GM12878 (cell line): ENCODE measurements at regions not wholly inside any gene's neighbourhood (a gene's known extent, or its start where the extent isn't known, plus 50 kb on each side); places are given as distances from the start of the nearest gene placed in this dataset.

Source experiments
- ATAC-seq: fragments of 200-7000 bp; cut with Tn5 transposase; 3 replicates; pipeline ENCODE4 v1.9.1; 2020; ENCODE audit warnings: mild to moderate bottlenecking, moderate library complexity
- BruUV-seq: library from RNA; stranded (reverse); fragments of 400-500 nt; replicated peaks from 2 replicates; lab custom pipeline; 2021; lab: Mats Ljungman, UMichigan
- CTCF ChIA-PET: fragments of 300-600 bp; sonication (Branson Sonifier 250); formaldehyde crosslinking; extraction: SDS; loops from one replicate; lab custom pipeline; 2021; ENCODE audit warnings: inconsistent platforms; lab: Yijun Ruan, JAX
- POLR2A ChIA-PET: fragments of 350-600 bp; formaldehyde crosslinking; extraction: SDS; loops from one replicate; lab custom pipeline; 2021; ENCODE audit warnings: inconsistent platforms; lab: Charles Lee
- RAD21 ChIA-PET: fragments of 300-600 bp; sonication (Branson Sonifier 250); formaldehyde crosslinking; loops from one replicate; lab custom pipeline; 2023; ENCODE audit warnings: antibody characterized with exemption; ENCODE audit not compliant: unreplicated experiment; lab: Charles Lee
- SMC1A ChIA-PET: fragments of 300-600 bp; sonication (Branson Sonifier 250); formaldehyde crosslinking; loops from one replicate; lab custom pipeline; 2023; ENCODE audit not compliant: unreplicated experiment, uncharacterized antibody; lab: Charles Lee
- DNase-seq: peaks from one replicate; pipeline ENCODE4 v3.0.0-alpha.2; 2011; ENCODE audit warnings: low read depth, low spot score
- FAIRE-seq: peaks from 3 replicates; lab custom pipeline; 2011; peaks lifted over from hg19 to GRCh38; lab: Jason Lieb, UNC
- H2AFZ ChIP-seq: 2 replicates; pipeline ENCODE4 v1.6.0; 2011; ENCODE audit warnings: low read depth, low read length, control low read depth; ENCODE audit not compliant: control insufficient read depth
- H3K27ac ChIP-seq: 2 replicates; pipeline ENCODE4 v1.5.1; 2011; ENCODE audit warnings: control low read depth; ENCODE audit not compliant: control insufficient read depth, insufficient read depth
- H3K27me3 ChIP-seq, 2 experiments: replicated peaks in 1 of 2; 2 replicates each; pipeline versions ENCODE4 v1.6.0 to v1.6.1; 2011; ENCODE audit warnings: low read length in 1 of 2; ENCODE audit not compliant: control insufficient read depth in 2 of 2, insufficient read depth in 2 of 2
- H3K36me3 ChIP-seq, 2 experiments: 2 replicates each; pipeline ENCODE4 v1.5.1; 2011; ENCODE audit warnings: low read length in 1 of 2; ENCODE audit not compliant: control insufficient read depth in 2 of 2, insufficient read depth in 2 of 2
- H3K4me1 ChIP-seq: 2 replicates; pipeline ENCODE4 v1.6.1; 2011; ENCODE audit warnings: mild to moderate bottlenecking, low read length, moderate library complexity, mixed read lengths; ENCODE audit not compliant: control insufficient read depth, insufficient read depth
- H3K4me2 ChIP-seq: 2 replicates; pipeline ENCODE4 v1.6.0; 2011; ENCODE audit warnings: control low read depth; ENCODE audit not compliant: control insufficient read depth, insufficient read depth
- H3K4me3 ChIP-seq: fragments of 200-600 bp; sonication (generic); 2 replicates; pipeline ENCODE4 v1.5.1; 2016
- H3K79me2 ChIP-seq: 2 replicates; pipeline ENCODE4 v1.6.0; 2011; ENCODE audit warnings: low read length; ENCODE audit not compliant: control insufficient read depth, insufficient read depth
- H3K9ac ChIP-seq: 2 replicates; pipeline ENCODE4 v1.8.0; 2011; ENCODE audit warnings: low read length, control low read depth, mixed read lengths; ENCODE audit not compliant: control insufficient read depth, insufficient read depth
- H3K9me3 ChIP-seq: replicated peaks from 3 replicates; pipeline ENCODE4 v1.5.1; 2011; ENCODE audit warnings: mild to moderate bottlenecking, low read length; ENCODE audit not compliant: control insufficient read depth, insufficient read depth
- H4K20me1 ChIP-seq: 2 replicates; pipeline ENCODE4 v1.6.0; 2011; ENCODE audit not compliant: control insufficient read depth, insufficient read depth
- BMI1 ChIP-seq: fragments of 450-650 bp; IDR thresholded peaks from 2 replicates; pipeline ENCODE4 v1.6.1; 2016; ENCODE audit warnings: mild to moderate bottlenecking, moderate library complexity, borderline replicate concordance
- CBX5 ChIP-seq: sonication (generic); IDR thresholded peaks from 2 replicates; pipeline ENCODE4 v1.6.1; 2016; ENCODE audit warnings: low read depth, moderate library complexity, mild to moderate bottlenecking, inconsistent platforms
- CREM ChIP-seq: IDR thresholded peaks from 2 replicates; pipeline ENCODE4 v1.6.1; 2014; ENCODE audit warnings: antibody characterized with exemption, low read depth
- HDGF ChIP-seq: fragments of 450-650 bp; IDR thresholded peaks from 2 replicates; pipeline ENCODE4 v1.6.1; 2016; ENCODE audit warnings: antibody characterized with exemption
- ZNF274 ChIP-seq: IDR thresholded peaks from one replicate; pipeline ENCODE4 v1.8.0; 2011; ENCODE audit not compliant: insufficient read length, insufficient read depth
- WGBS: methylation state at CpG from one replicate; pipeline ENCODE4 v1.1.6; 2016; ENCODE audit warnings: low lambda C conversion rate; ENCODE audit not compliant: insufficient replicate concordance, insufficient coverage; ENCODE audit errors: missing lambda C conversion rate; 5-methylcytosine and 5-hydroxymethylcytosine counted together
- in situ Hi-C: fragments of 300-500 bp; cut with MboI; formaldehyde crosslinking; loops from 9 replicates; pipeline ENCODE4 v1.14.3; 2018; ENCODE audit warnings: mixed read lengths
- intact Hi-C: fragments of 100-400 bp; cut with micrococcal nuclease; formaldehyde crosslinking; loops from one replicate; pipeline ENCODE4 v1.14.2; 2022; ENCODE audit not compliant: unreplicated experiment

DNA sequence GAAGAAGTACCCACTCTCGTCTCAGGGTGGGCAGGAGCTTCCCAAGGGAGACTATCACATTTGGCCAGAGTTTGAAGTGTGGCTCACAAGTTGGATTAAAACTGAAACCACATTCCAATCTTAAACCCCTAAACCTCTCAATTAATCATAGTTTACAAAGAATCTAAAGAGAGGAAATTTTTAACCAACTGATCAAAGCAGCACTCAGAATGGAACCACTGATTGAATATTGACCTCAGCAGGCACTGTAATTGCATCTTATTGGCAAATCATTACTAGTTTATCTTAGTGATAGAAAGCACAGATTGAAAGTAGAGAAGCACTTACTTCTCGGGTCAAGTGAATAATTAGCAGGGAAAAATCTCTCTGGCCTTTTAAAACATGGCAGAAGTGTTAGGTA is 491.6 kb downstream of the TOX3 start:
- intact Hi-C loops = no loop called here
- TF ChIP-seq ZNF274 = no peak
- no peak for TF ChIP-seq CBX5
- SMC1A ChIA-PET = no interaction called here
- H3K4me2 ChIP-seq = no peak overlapping the region
- RAD21 ChIA-PET = no interaction called here
- FAIRE-seq (no peak), ATAC-seq (no peak), DNase-seq (no peak)
- BruUV-seq = no TSS peak
- no peaks in the 10 kb centered on the region for H4K20me1 ChIP-seq
- no peak overlapping the region for H2AFZ ChIP-seq
- H3K36me3 ChIP-seq = no peaks in the 10 kb centered on the region
- CTCF ChIA-PET = no interaction called here
- no peak overlapping the region for H3K27ac ChIP-seq
- H3K4me3 ChIP-seq = no peak overlapping the region
- no peaks in the 10 kb centered on the region for H3K9me3 ChIP-seq
- POLR2A ChIA-PET = no interaction called here
- no peaks in the 10 kb centered on the region for H3K79me2 ChIP-seq
- in situ Hi-C loops = no loop called here
- H3K4me1 ChIP-seq = no peaks in the 10 kb centered on the region
- no peaks in the 10 kb centered on the region for H3K27me3 ChIP-seq
- 3% methylated on average over 2 of the region's 2 CpGs for WGBS
- H3K9ac ChIP-seq = no peak overlapping the region

DNA sequence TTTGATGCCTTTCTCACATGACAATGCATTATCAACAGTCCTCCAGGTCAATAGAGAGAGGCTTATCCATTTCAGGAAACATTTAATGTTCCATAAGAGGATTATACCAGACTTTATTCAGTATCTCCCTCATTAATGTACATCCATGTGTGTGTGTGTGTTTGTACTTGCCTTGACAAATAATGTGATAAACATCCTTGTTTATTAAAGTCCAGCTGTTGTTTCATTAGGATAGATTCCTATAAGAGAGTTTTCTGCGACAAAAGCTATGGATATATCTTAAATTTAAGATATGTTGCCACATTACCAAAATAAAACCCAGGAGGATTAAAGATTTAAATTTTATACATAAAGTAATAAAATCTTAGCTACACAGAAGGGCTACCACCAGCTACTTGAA is 492.6 kb downstream of the TOX3 start:
- no peak overlapping the region for H2AFZ ChIP-seq
- FAIRE-seq = no peak
- in situ Hi-C loops (no loop called here), intact Hi-C loops (no loop called here)
- ChIA-PET POLR2A (no interaction called here), SMC1A (no interaction called here), CTCF (no interaction called here), RAD21 (no interaction called here)
- 0% methylated on average over 1 of the region's 1 CpG for WGBS
- H3K9me3 ChIP-seq = no peaks in the 10 kb centered on the region
- H3K4me2 ChIP-seq = no peak overlapping the region
- H3K4me1 ChIP-seq = no peaks in the 10 kb centered on the region
- no peak for DNase-seq
- no peaks in the 10 kb centered on the region for H3K79me2 ChIP-seq
- BruUV-seq = no TSS peak
- H4K20me1 ChIP-seq = no peaks in the 10 kb centered on the region
- H3K27ac ChIP-seq = no peak overlapping the region
- H3K9ac ChIP-seq = no peak overlapping the region
- H3K4me3 ChIP-seq = no peak overlapping the region
- no peak for TF ChIP-seq HDGF
- TF ChIP-seq CREM = no peak
- no peak for TF ChIP-seq BMI1
- TF ChIP-seq, all 136 proteins: peak for 0
- H3K27me3 ChIP-seq = no peaks in the 10 kb centered on the region
- no peak for ATAC-seq
- H3K36me3 ChIP-seq = no peaks in the 10 kb centered on the region
